GM18867 (cell line): ENCODE measurements at regions not wholly inside any gene's neighbourhood (a gene's known extent, or its start where the extent isn't known, plus 50 kb on each side); places are given as distances from the start of the nearest gene placed in this dataset.
"Not testable (repeated sequence)": the region's sequence is repeated elsewhere in the genome, so short reads cannot be mapped to it uniquely, and the experiment has no call there.

Source experiments
- ATAC-seq: cut with Tn5 transposase; IDR thresholded peaks from one replicate; pipeline ENCODE4 v1.9.1; 2021; ENCODE audit warnings: mild to moderate bottlenecking, moderate library complexity; ENCODE audit not compliant: unreplicated experiment

- ATAC-seq = not testable (repeated sequence)
These were observed 103.0 kb upstream of the PABPC3 start for GRCh38 chr13:24992946-24993345.

GRCh38 chr13:24995225-24995804, 100.6 kb upstream of the PABPC3 start:
- ATAC-seq = peak; percentile 75

- ATAC-seq = no peak
These were observed 98.5 kb upstream of the PABPC3 start for GRCh38 chr13:24997367-24997967.

GRCh38 chr13:24998433-24998832, 97.5 kb upstream of the PABPC3 start:
- ATAC-seq = no peak

GRCh38 chr13:25001476-25002206, 94.3 kb upstream of the PABPC3 start:
- no peak for ATAC-seq

GRCh38 chr13:25002311-25002710, 93.6 kb upstream of the PABPC3 start:
- not testable (repeated sequence) for ATAC-seq

GRCh38 chr13:25004489-25004888, 91.4 kb upstream of the PABPC3 start:
- not testable (repeated sequence) for ATAC-seq

GRCh38 chr13:25005050-25005497, 90.9 kb upstream of the PABPC3 start:
- ATAC-seq = peak; percentile 83

GRCh38 chr13:25007389-25007788, 88.5 kb upstream of the PABPC3 start:
- ATAC-seq = not testable (repeated sequence)

GRCh38 chr13:25014398-25014973, 81.5 kb upstream of the PABPC3 start:
- ATAC-seq = not testable (repeated sequence)

GRCh38 chr13:25017176-25017575, 78.8 kb upstream of the PABPC3 start:
- ATAC-seq = not testable (repeated sequence)

GRCh38 chr13:25017808-25018728, 77.9 kb upstream of the PABPC3 start:
- ATAC-seq = not testable (repeated sequence)

GRCh38 chr13:25018729-25019115, 77.2 kb upstream of the PABPC3 start:
- ATAC-seq = no peak

GRCh38 chr13:25019741-25020140, 76.2 kb upstream of the PABPC3 start:
- ATAC-seq = not testable (repeated sequence)

GRCh38 chr13:25024175-25024574, 71.8 kb upstream of the PABPC3 start:
- no peak for ATAC-seq

GRCh38 chr13:25032160-25032559, 63.8 kb upstream of the PABPC3 start:
- no peak for ATAC-seq

GRCh38 chr13:25034173-25034572, 61.8 kb upstream of the PABPC3 start:
- ATAC-seq = no peak

GRCh38 chr13:25037057-25037813, 58.7 kb upstream of the PABPC3 start:
- ATAC-seq = peak; percentile 80

- no peak for ATAC-seq
These were observed 53.6 kb upstream of the PABPC3 start for GRCh38 chr13:25042151-25042865.
